Lower lobe of right lung (tissue), 2 donors: ENCODE measurements at regions not wholly inside any gene's neighbourhood (a gene's known extent, or its start where the extent isn't known, plus 50 kb on each side); places are given as distances from the start of the nearest gene placed in this dataset.

Source experiments
- ATAC-seq, 2 donors: fragments of 200-7000 bp; cut with Tn5 transposase; one replicate each; pipeline ENCODE4 v1.9.1; 2020 to 2022; ENCODE audit warnings: mild to moderate bottlenecking in 2 of 2, moderate library complexity in 2 of 2
- DNase-seq: peaks from one replicate; pipeline ENCODE4 v3.0.0-alpha.2; 2020
- H3K27ac ChIP-seq: fragments of 200-600 bp; one replicate; pipeline ENCODE4 v1.8.0; 2022
- H3K27me3 ChIP-seq: fragments of 200-600 bp; one replicate; pipeline ENCODE4 v1.8.0; 2022; ENCODE audit warnings: low read depth
- H3K36me3 ChIP-seq: fragments of 200-600 bp; one replicate; pipeline ENCODE4 v1.8.0; 2022; ENCODE audit warnings: mild to moderate bottlenecking
- H3K4me1 ChIP-seq: fragments of 200-600 bp; one replicate; pipeline ENCODE4 v1.8.0; 2022
- H3K4me3 ChIP-seq: fragments of 200-600 bp; one replicate; pipeline ENCODE4 v1.8.0; 2022; ENCODE audit warnings: mild to moderate bottlenecking
- H3K9me3 ChIP-seq: fragments of 200-600 bp; one replicate; pipeline ENCODE4 v1.8.0; 2022
- CTCF ChIP-seq: fragments of 200-600 bp; IDR thresholded peaks from one replicate; pipeline ENCODE4 v1.8.0; 2022; ENCODE audit warnings: antibody characterized with exemption, mild to moderate bottlenecking
- intact Hi-C: fragments of 100-400 bp; cut with DNase I; formaldehyde crosslinking; loops from one replicate; pipeline ENCODE4 v1.11.0; 2022
- donor health status: DM: no; HTN: yes; CAD: no; lungs with severe emphysema.

- H3K4me1 ChIP-seq: peaks cover 8% of the 10 kb centered on the region
- TF ChIP-seq CTCF: no peak
- DNase-seq (no peak), ATAC-seq (no peak)
- no peaks in the 10 kb centered on the region for H3K9me3 ChIP-seq
- no peaks in the 10 kb centered on the region for H3K36me3 ChIP-seq
- no peaks in the 10 kb centered on the region for H3K27me3 ChIP-seq
- intact Hi-C loops: no loop called here
- H3K4me3 ChIP-seq: no peak overlapping the region
- H3K27ac ChIP-seq: no peak overlapping the region
These were observed 70.2 kb upstream of the MGAT5 start for GRCh38 chr2:134183679-134184078.

GRCh38 chr2:134185639-134186038, 68.2 kb upstream of the MGAT5 start:
- ATAC-seq (no peak), DNase-seq (no peak)
- intact Hi-C loops: no loop called here
- no peak for TF ChIP-seq CTCF
- Histone ChIP-seq H3K9me3 (no peaks in the 10 kb centered on the region), H3K27ac (no peak overlapping the region), H3K4me3 (no peak overlapping the region), H3K4me1 (peaks cover 8% of the 10 kb centered on the region), H3K27me3 (no peaks in the 10 kb centered on the region), H3K36me3 (no peaks in the 10 kb centered on the region)

- Histone ChIP-seq H3K27me3 (no peaks in the 10 kb centered on the region), H3K9me3 (no peaks in the 10 kb centered on the region), H3K4me3 (no peak overlapping the region), H3K27ac (no peak overlapping the region), H3K36me3 (no peaks in the 10 kb centered on the region), H3K4me1 (no peaks in the 10 kb centered on the region)
- DNase-seq (no peak), ATAC-seq (peak; percentile 25 to 32)
- intact Hi-C loops: no loop called here
- no peak for TF ChIP-seq CTCF
These were observed 64.7 kb upstream of the MGAT5 start for GRCh38 chr2:134189009-134189720.

GRCh38 chr2:134190062-134190806, 63.6 kb upstream of the MGAT5 start:
- H3K27me3 ChIP-seq: no peaks in the 10 kb centered on the region
- no peaks in the 10 kb centered on the region for H3K9me3 ChIP-seq
- H3K4me3 ChIP-seq: no peak overlapping the region
- no peak overlapping the region for H3K27ac ChIP-seq
- DNase-seq (no peak), ATAC-seq (no peak)
- no peaks in the 10 kb centered on the region for H3K4me1 ChIP-seq
- TF ChIP-seq CTCF: no peak
- H3K36me3 ChIP-seq: no peaks in the 10 kb centered on the region
- intact Hi-C loops: no loop called here

- DNase-seq (no peak), ATAC-seq (no peak)
- H3K4me3 ChIP-seq: no peak overlapping the region
- no peaks in the 10 kb centered on the region for H3K9me3 ChIP-seq
- TF ChIP-seq CTCF: no peak
- intact Hi-C loops: no loop called here
- H3K27me3 ChIP-seq: no peaks in the 10 kb centered on the region
- H3K36me3 ChIP-seq: no peaks in the 10 kb centered on the region
- no peak overlapping the region for H3K27ac ChIP-seq
- H3K4me1 ChIP-seq: no peaks in the 10 kb centered on the region
These were observed 63.1 kb upstream of the MGAT5 start for GRCh38 chr2:134190807-134191203.
